Liver (tissue), 3 donors: ENCODE measurements at regions not wholly inside any gene's neighbourhood (a gene's known extent, or its start where the extent isn't known, plus 50 kb on each side); places are given as distances from the start of the nearest gene placed in this dataset.

Experiments used
- ATF3 ChIP-seq: IDR thresholded peaks from 2 replicates; pipeline ENCODE4 v1.6.1; 2016; ENCODE audit warnings: antibody characterized with exemption
- CTCF ChIP-seq: fragments of 150-350 bp; IDR thresholded peaks from 2 replicates; pipeline ENCODE4 v1.5.1; 2017; ENCODE audit warnings: improper control_type of control experiment, low read depth, low read length; ENCODE audit not compliant: missing input control
- FOXA1 ChIP-seq: IDR thresholded peaks from 2 replicates; pipeline ENCODE4 v1.6.1; 2016; ENCODE audit warnings: antibody characterized with exemption
- JUND ChIP-seq, 2 donors: IDR thresholded peaks; 2 replicates each; pipeline ENCODE4 v1.6.1; 2016; ENCODE audit warnings: antibody characterized with exemption in 2 of 2
- RAD21 ChIP-seq, 2 donors: IDR thresholded peaks; 2 replicates each; pipeline ENCODE4 v1.6.1; 2016; ENCODE audit warnings: antibody characterized with exemption in 2 of 2, mild to moderate bottlenecking in 2 of 2
- REST ChIP-seq: IDR thresholded peaks from 2 replicates; pipeline ENCODE4 v1.6.1; 2016; ENCODE audit warnings: antibody characterized with exemption, mild to moderate bottlenecking
- SP1 ChIP-seq: IDR thresholded peaks from 2 replicates; pipeline ENCODE4 v1.6.1; 2018; ENCODE audit warnings: antibody characterized with exemption, mild to moderate bottlenecking
- TAF1 ChIP-seq: conservative IDR thresholded peaks from 2 replicates; pipeline ENCODE4 v1.6.1; 2016; ENCODE audit warnings: antibody characterized with exemption, mild to moderate bottlenecking
- TF ChIP-seq, protein P1 (sequence below): IDR thresholded peaks from 2 replicates; pipeline ENCODE4 v1.6.1; 2016; ENCODE audit warnings: antibody characterized with exemption
- donor health status: healthy.
- donor health status: healthy.

GRCh38 chrX:20421275-20421674 lies 154.6 kb upstream of the RPS6KA3 start:
- no peak for TF ChIP-seq REST
- no peak for TF ChIP-seq CTCF
- no peak for TF ChIP-seq FOXA1
- TF ChIP-seq TAF1 = no peak
- no peak for TF ChIP-seq SP1
- TF ChIP-seq JUND (IDR thresholded peaks at IDR 0.05) = no peak
- no peak for TF ChIP-seq RAD21 (IDR thresholded peaks at IDR 0.05)
- no peak for TF ChIP-seq ATF3
- TF ChIP-seq, protein P1, sequence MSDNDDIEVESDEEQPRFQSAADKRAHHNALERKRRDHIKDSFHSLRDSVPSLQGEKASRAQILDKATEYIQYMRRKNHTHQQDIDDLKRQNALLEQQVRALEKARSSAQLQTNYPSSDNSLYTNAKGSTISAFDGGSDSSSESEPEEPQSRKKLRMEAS = no peak
